ENCODE measurements at regions not wholly inside any gene's neighbourhood (a gene's known extent, or its start where the extent isn't known, plus 50 kb on each side); places are given as distances from the start of the nearest gene placed in this dataset.

- no peaks in the 10 kb centered on the region for H3K9me3 ChIP-seq (ENCODE audit: control insufficient read depth in 2 of 2, insufficient read depth in 1 of 2, low read depth in 1 of 2, low read length in 1 of 2)
- peaks cover 5 to 24% of the 10 kb centered on the region in 2 donors for H3K4me1 ChIP-seq (ENCODE audit: control insufficient read depth in 2 of 2, insufficient read depth in 2 of 2, low read length in 1 of 2)
- H3K27me3 ChIP-seq (ENCODE audit: control insufficient read depth in 1 of 2, insufficient read depth in 2 of 2, low read length in 2 of 2) = no peaks in the 10 kb centered on the region
- 77 to 78% methylated on average over 19 to 24 of the region's 24 CpGs for WGBS, 2 donors
- no peaks in the 10 kb centered on the region for H3K36me3 ChIP-seq (ENCODE audit: control insufficient read depth in 2 of 2, insufficient read depth in 2 of 2, low read length in 1 of 2)
- H3K27ac ChIP-seq (ENCODE audit: low read depth in 2 of 2, low read length in 1 of 2) = no peak overlapping the region
- H3K4me3 ChIP-seq (ENCODE audit: low read depth in 1 of 2, low read length in 2 of 2) = no peak overlapping the region
These were observed 117.8 kb downstream of the METRNL start for GRCh38 chr17:83196973-83197880.

GRCh38 chr17:83198366-83199341 lies 119.2 kb downstream of the METRNL start:
- WGBS, 2 donors = 83 to 84% methylated on average over 27 of the region's 27 CpGs
- Histone ChIP-seq H3K36me3 (ENCODE audit: control insufficient read depth in 2 of 2, insufficient read depth in 2 of 2, low read length in 1 of 2) (no peaks in the 10 kb centered on the region), H3K4me1 (ENCODE audit: control insufficient read depth in 2 of 2, insufficient read depth in 2 of 2, low read length in 1 of 2) (peaks cover 5 to 22% of the 10 kb centered on the region in 2 donors), H3K9me3 (ENCODE audit: control insufficient read depth in 2 of 2, insufficient read depth in 1 of 2, low read depth in 1 of 2, low read length in 1 of 2) (no peaks in the 10 kb centered on the region), H3K4me3 (ENCODE audit: low read depth in 1 of 2, low read length in 2 of 2) (no peak overlapping the region), H3K27ac (ENCODE audit: low read depth in 2 of 2, low read length in 1 of 2) (peak overlapping the region; percentile 44 to 45), H3K27me3 (ENCODE audit: control insufficient read depth in 1 of 2, insufficient read depth in 2 of 2, low read length in 2 of 2) (no peaks in the 10 kb centered on the region)

- 57 to 59% methylated on average over 23 of the region's 23 CpGs for WGBS, 2 donors
These were observed 120.2 kb downstream of the METRNL start for GRCh38 chr17:83199500-83200201.

GRCh38 chr17:83200231-83200699 lies 120.9 kb downstream of the METRNL start:
- no peaks in the 10 kb centered on the region for H3K9me3 ChIP-seq (ENCODE audit: control insufficient read depth in 2 of 2, insufficient read depth in 1 of 2, low read depth in 1 of 2, low read length in 1 of 2)
- H3K27me3 ChIP-seq (ENCODE audit: control insufficient read depth in 1 of 2, insufficient read depth in 2 of 2, low read length in 2 of 2) = no peaks in the 10 kb centered on the region
- H3K4me3 ChIP-seq (ENCODE audit: low read depth in 1 of 2, low read length in 2 of 2) = no peak overlapping the region
- WGBS, 2 donors = 55 to 65% methylated on average over 21 of the region's 21 CpGs
- peak overlapping the region; percentile 63 to 86 for H3K27ac ChIP-seq (ENCODE audit: low read depth in 2 of 2, low read length in 1 of 2)
- peaks cover 5 to 14% of the 10 kb centered on the region in 2 donors for H3K4me1 ChIP-seq (ENCODE audit: control insufficient read depth in 2 of 2, insufficient read depth in 2 of 2, low read length in 1 of 2)
- no peaks in the 10 kb centered on the region for H3K36me3 ChIP-seq (ENCODE audit: control insufficient read depth in 2 of 2, insufficient read depth in 2 of 2, low read length in 1 of 2)

More at GRCh38 chr17:83199500-83200201, 120.2 kb downstream of the METRNL start:
- peak overlapping the region; percentile 63 to 86 for H3K27ac ChIP-seq (ENCODE audit: low read depth in 2 of 2, low read length in 1 of 2)
- no peaks in the 10 kb centered on the region for H3K36me3 ChIP-seq (ENCODE audit: control insufficient read depth in 2 of 2, insufficient read depth in 2 of 2, low read length in 1 of 2)
- no peaks in the 10 kb centered on the region for H3K9me3 ChIP-seq (ENCODE audit: control insufficient read depth in 2 of 2, insufficient read depth in 1 of 2, low read depth in 1 of 2, low read length in 1 of 2)
- no peaks in the 10 kb centered on the region for H3K27me3 ChIP-seq (ENCODE audit: control insufficient read depth in 1 of 2, insufficient read depth in 2 of 2, low read length in 2 of 2)
- H3K4me1 ChIP-seq (ENCODE audit: control insufficient read depth in 2 of 2, insufficient read depth in 2 of 2, low read length in 1 of 2) = peaks cover 5 to 19% of the 10 kb centered on the region in 2 donors
- H3K4me3 ChIP-seq (ENCODE audit: low read depth in 1 of 2, low read length in 2 of 2) = peak overlapping the region in 1 of 2 donors; percentile 8

GRCh38 chr17:83200751-83201150 lies 121.3 kb downstream of the METRNL start:
- H3K4me1 ChIP-seq (ENCODE audit: control insufficient read depth in 2 of 2, insufficient read depth in 2 of 2, low read length in 1 of 2) = peaks cover 3 to 9% of the 10 kb centered on the region in 2 donors
- peak overlapping the region; percentile 63 to 86 for H3K27ac ChIP-seq (ENCODE audit: low read depth in 2 of 2, low read length in 1 of 2)

GRCh38 chr17:83201206-83202001 lies 122.0 kb downstream of the METRNL start:
- no peak overlapping the region for H3K27ac ChIP-seq (ENCODE audit: low read depth in 2 of 2, low read length in 1 of 2)
- no peaks in the 10 kb centered on the region for H3K36me3 ChIP-seq (ENCODE audit: control insufficient read depth in 2 of 2, insufficient read depth in 2 of 2, low read length in 1 of 2)
- H3K27me3 ChIP-seq (ENCODE audit: control insufficient read depth in 1 of 2, insufficient read depth in 2 of 2, low read length in 2 of 2) = no peaks in the 10 kb centered on the region
- H3K9me3 ChIP-seq (ENCODE audit: control insufficient read depth in 2 of 2, insufficient read depth in 1 of 2, low read depth in 1 of 2, low read length in 1 of 2) = no peaks in the 10 kb centered on the region
- no peak overlapping the region for H3K4me3 ChIP-seq (ENCODE audit: low read depth in 1 of 2, low read length in 2 of 2)
- WGBS, 2 donors = 91 to 92% methylated on average over 9 of the region's 9 CpGs
- H3K4me1 ChIP-seq (ENCODE audit: control insufficient read depth in 2 of 2, insufficient read depth in 2 of 2, low read length in 1 of 2) = peaks cover 0 to 8% of the 10 kb centered on the region in 2 donors

More at GRCh38 chr17:83200751-83201150, 121.3 kb downstream of the METRNL start:
- WGBS, 2 donors = 48 to 60% methylated on average over 3 of the region's 3 CpGs
- H3K4me3 ChIP-seq (ENCODE audit: low read depth in 1 of 2, low read length in 2 of 2) = no peak overlapping the region
- no peaks in the 10 kb centered on the region for H3K9me3 ChIP-seq (ENCODE audit: control insufficient read depth in 2 of 2, insufficient read depth in 1 of 2, low read depth in 1 of 2, low read length in 1 of 2)
- no peaks in the 10 kb centered on the region for H3K27me3 ChIP-seq (ENCODE audit: control insufficient read depth in 1 of 2, insufficient read depth in 2 of 2, low read length in 2 of 2)
- H3K36me3 ChIP-seq (ENCODE audit: control insufficient read depth in 2 of 2, insufficient read depth in 2 of 2, low read length in 1 of 2) = no peaks in the 10 kb centered on the region

GRCh38 chr17:83202002-83203000 lies 122.9 kb downstream of the METRNL start:
- H3K27me3 ChIP-seq (ENCODE audit: control insufficient read depth in 1 of 2, insufficient read depth in 2 of 2, low read length in 2 of 2) = no peaks in the 10 kb centered on the region
- H3K36me3 ChIP-seq (ENCODE audit: control insufficient read depth in 2 of 2, insufficient read depth in 2 of 2, low read length in 1 of 2) = no peaks in the 10 kb centered on the region
- H3K4me3 ChIP-seq (ENCODE audit: low read depth in 1 of 2, low read length in 2 of 2) = no peak overlapping the region
- WGBS, 2 donors = 91 to 93% methylated on average over 13 of the region's 13 CpGs
- H3K4me1 ChIP-seq (ENCODE audit: control insufficient read depth in 2 of 2, insufficient read depth in 2 of 2, low read length in 1 of 2) = peaks cover 0 to 8% of the 10 kb centered on the region in 2 donors
- H3K27ac ChIP-seq (ENCODE audit: low read depth in 2 of 2, low read length in 1 of 2) = no peak overlapping the region
- no peaks in the 10 kb centered on the region for H3K9me3 ChIP-seq (ENCODE audit: control insufficient read depth in 2 of 2, insufficient read depth in 1 of 2, low read depth in 1 of 2, low read length in 1 of 2)

- no peaks in the 10 kb centered on the region for H3K27me3 ChIP-seq (ENCODE audit: control insufficient read depth in 1 of 2, insufficient read depth in 2 of 2, low read length in 2 of 2)
- H3K27ac ChIP-seq (ENCODE audit: low read depth in 2 of 2, low read length in 1 of 2) = peak overlapping the region in 1 of 2 donors; percentile 73
- WGBS, 2 donors = 73 to 82% methylated on average over 9 of the region's 9 CpGs
- H3K36me3 ChIP-seq (ENCODE audit: control insufficient read depth in 2 of 2, insufficient read depth in 2 of 2, low read length in 1 of 2) = no peaks in the 10 kb centered on the region
- H3K9me3 ChIP-seq (ENCODE audit: control insufficient read depth in 2 of 2, insufficient read depth in 1 of 2, low read depth in 1 of 2, low read length in 1 of 2) = no peaks in the 10 kb centered on the region
- H3K4me1 ChIP-seq (ENCODE audit: control insufficient read depth in 2 of 2, insufficient read depth in 2 of 2, low read length in 1 of 2) = peaks cover 0 to 8% of the 10 kb centered on the region in 2 donors
- no peak overlapping the region for H3K4me3 ChIP-seq (ENCODE audit: low read depth in 1 of 2, low read length in 2 of 2)
These were observed 123.7 kb downstream of the METRNL start for GRCh38 chr17:83203073-83203471.
